GM12892 (cell line): ENCODE measurements at regions not wholly inside any gene's neighbourhood (a gene's known extent, or its start where the extent isn't known, plus 50 kb on each side); places are given as distances from the start of the nearest gene placed in this dataset.
A peak's percentile ranks its signal among the peaks of the same experiment; 100 is the strongest.
"Not testable (repeated sequence)": the region's sequence is repeated elsewhere in the genome, so short reads cannot be mapped to it uniquely, and the experiment has no call there.

Experiments used
- DNase-seq: peaks from one replicate; pipeline ENCODE4 v3.0.0; 2011; ENCODE audit not compliant: insufficient read length
- FAIRE-seq: peaks from 2 replicates; lab custom pipeline; 2011; peaks lifted over from hg19 to GRCh38; lab: Jason Lieb, UNC
- POLR2A ChIP-seq: IDR thresholded peaks from 2 replicates; pipeline ENCODE4 v1.6.1; 2011; ENCODE audit warnings: low read depth, low read length, control low read depth
- POLR2AphosphoS5 ChIP-seq: IDR thresholded peaks from 2 replicates; pipeline ENCODE4 v1.6.1; 2011; ENCODE audit warnings: low read depth, low read length, control low read depth
- TAF1 ChIP-seq: IDR thresholded peaks from 2 replicates; pipeline ENCODE4 v1.6.1; 2011; ENCODE audit warnings: low read depth, mild to moderate bottlenecking, control low read depth, low read length, borderline replicate concordance

DNA sequence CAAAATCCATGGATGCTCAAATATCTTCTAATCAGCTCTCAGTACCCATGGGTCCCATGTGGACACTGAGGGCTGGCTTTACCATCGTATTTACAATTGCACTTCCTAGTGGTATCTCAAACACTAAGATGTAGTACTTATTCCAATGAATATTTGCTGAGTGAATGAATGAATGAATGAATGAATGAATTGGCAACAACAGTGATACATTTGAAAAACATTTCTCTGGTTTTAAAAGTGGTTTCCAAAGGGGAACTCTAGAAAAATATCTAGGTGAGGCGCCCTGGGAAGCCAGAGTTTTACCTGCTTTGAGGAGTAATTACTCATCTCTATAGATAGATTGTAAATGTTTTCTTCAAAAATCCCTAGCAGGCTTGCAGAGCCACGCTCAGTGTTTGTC, 76.6 kb downstream of the CYTL1 start:
- FAIRE-seq (peak; percentile 14), DNase-seq (no peak)
- TF ChIP-seq POLR2AphosphoS5, result no peak
- no peak for TF ChIP-seq TAF1
- no peak for TF ChIP-seq POLR2A

DNA sequence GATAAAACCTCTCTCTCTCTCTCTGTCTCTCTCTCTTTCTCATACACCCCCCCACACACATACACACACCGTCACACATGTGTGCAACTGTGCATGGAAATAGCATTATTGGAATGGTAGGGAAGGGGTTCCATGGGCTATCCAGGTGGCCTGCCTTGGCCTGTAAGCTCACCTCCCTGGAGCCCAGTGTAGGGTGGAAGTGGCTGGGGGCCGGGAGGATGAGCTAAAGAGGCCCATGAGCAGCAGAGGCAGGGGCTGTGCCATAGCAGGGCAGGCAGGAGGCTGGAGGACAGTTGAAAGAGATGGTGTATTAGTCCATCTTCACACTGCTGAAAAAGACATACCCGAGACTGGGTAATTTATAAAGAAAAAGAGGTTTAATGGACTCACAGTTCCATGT, 74.2 kb downstream of the CYTL1 start:
- DNase-seq, result no peak
- no peak for TF ChIP-seq TAF1
- TF ChIP-seq POLR2AphosphoS5, result no peak
- TF ChIP-seq POLR2A, result no peak
- no peak for FAIRE-seq

GRCh38 chr4:4945829-4946228, 73.4 kb downstream of the CYTL1 start:
- TF ChIP-seq TAF1, result no peak
- no peak for TF ChIP-seq POLR2A
- no peak for TF ChIP-seq POLR2AphosphoS5
- no peak for FAIRE-seq

GRCh38 chr4:4946416-4946815, 72.8 kb downstream of the CYTL1 start:
- no peak for FAIRE-seq
- TF ChIP-seq TAF1, result no peak
- TF ChIP-seq POLR2A, result no peak
- no peak for TF ChIP-seq POLR2AphosphoS5
- no peak for DNase-seq

More at GRCh38 chr4:4945829-4946228, 73.4 kb downstream of the CYTL1 start:
- DNase-seq, result no peak

DNA sequence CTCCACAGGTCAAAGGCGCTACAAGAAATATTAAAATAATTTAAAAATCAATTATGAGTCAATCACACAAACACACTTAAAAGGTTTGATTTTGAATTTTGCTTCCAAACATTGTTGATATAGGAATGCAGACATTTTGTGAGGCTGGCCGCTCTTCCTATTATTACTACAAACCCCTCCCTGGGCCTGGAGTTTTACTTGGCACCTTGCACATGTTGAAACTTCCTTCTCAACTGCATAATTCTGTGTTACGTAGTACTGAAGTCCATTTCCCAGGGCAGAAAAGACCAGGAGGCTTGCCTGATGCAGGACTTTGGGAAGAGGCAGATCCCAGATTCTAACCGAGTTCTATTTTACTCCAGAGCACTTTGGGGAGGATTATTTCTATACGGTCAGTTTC, 71.5 kb downstream of the CYTL1 start:
- FAIRE-seq (no peak), DNase-seq (no peak)
- TF ChIP-seq POLR2AphosphoS5, result no peak
- TF ChIP-seq TAF1, result no peak
- TF ChIP-seq POLR2A, result no peak

DNA sequence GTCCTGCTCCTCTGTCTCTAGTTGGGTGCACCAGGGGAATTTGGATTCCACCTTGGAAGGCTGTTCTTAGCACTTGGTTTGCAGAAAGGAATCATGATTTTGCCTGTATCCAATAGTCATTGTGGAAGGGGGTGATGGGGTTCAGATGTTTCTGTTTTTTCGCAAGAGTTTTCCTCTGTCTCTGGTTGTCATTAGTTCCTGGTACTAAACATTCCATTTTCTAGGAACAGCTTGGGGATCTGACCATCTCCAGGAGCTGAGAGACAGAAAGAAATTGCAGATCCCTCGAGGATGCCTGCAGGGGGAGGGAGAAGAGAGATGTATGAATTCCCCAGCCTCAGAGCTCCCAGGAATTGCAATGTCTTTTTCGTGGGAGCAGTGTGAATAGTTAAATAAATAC, 70.9 kb downstream of the CYTL1 start:
- no peak for TF ChIP-seq POLR2A
- TF ChIP-seq TAF1, result no peak
- TF ChIP-seq POLR2AphosphoS5, result no peak
- FAIRE-seq, result no peak

GRCh38 chr4:4950561-4951290, 68.5 kb downstream of the CYTL1 start:
- FAIRE-seq (no peak), DNase-seq (no peak)
- no peak for TF ChIP-seq TAF1
- no peak for TF ChIP-seq POLR2AphosphoS5
- no peak for TF ChIP-seq POLR2A

More for the DNA sequence above, 70.9 kb downstream of the CYTL1 start:
- DNase-seq, result no peak

GRCh38 chr4:4952273-4952672, 67.0 kb downstream of the CYTL1 start:
- DNase-seq, result no peak
- no peak for TF ChIP-seq TAF1
- TF ChIP-seq POLR2A, result no peak
- TF ChIP-seq POLR2AphosphoS5, result no peak
- no peak for FAIRE-seq

GRCh38 chr4:4959344-4960074, 59.7 kb downstream of the CYTL1 start:
- FAIRE-seq, DNase-seq: not testable (repeated sequence)

DNA sequence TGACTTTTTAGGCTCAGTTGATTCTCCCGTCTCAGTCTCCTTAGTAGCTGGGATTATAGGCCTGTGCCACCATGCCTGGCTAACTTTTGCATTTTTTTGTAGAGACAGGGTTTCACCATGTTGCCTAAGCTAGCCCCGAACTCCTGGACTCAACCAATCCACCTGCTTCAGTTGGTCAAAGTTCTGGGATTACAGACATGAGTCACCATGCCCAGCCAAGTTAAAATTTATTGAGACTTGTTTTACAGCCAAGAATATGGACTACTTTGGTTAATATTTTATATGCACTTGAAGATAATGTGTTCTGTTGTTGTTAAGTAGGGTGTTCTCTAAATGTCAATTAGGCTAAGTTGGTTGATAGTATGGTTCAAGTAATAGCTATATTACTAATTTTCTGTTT, 58.7 kb downstream of the CYTL1 start:
- FAIRE-seq (no peak), DNase-seq (no peak)
- TF ChIP-seq POLR2A (no peak), TAF1 (no peak)

- no peak for FAIRE-seq
- DNase-seq, result no peak
- TF ChIP-seq TAF1, result no peak
- TF ChIP-seq POLR2AphosphoS5, result no peak
- no peak for TF ChIP-seq POLR2A
These were observed 57.3 kb downstream of the CYTL1 start for GRCh38 chr4:4961936-4962335.

DNA sequence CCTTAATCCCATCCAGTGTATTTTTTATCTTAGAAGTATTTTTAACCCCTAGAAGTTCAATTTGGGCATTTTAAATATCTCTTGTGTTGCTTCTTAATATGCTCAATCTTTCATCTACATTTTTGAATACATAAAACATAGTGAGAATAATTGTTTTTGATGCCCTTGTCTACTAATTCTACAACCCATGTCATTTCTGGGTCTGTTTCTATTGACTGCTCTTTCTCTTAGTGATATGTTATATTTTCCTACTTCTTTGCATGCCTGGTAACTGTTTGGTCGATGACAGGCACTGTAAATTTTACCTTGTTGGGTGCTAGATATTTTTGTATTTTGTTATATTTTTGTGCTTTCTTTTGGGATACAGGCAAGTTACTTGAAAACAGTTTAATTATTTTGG, 56.3 kb downstream of the CYTL1 start:
- no peak for FAIRE-seq

More for the DNA sequence above, 56.3 kb downstream of the CYTL1 start:
- no peak for DNase-seq
- TF ChIP-seq POLR2AphosphoS5 (no peak), TAF1 (no peak), POLR2A (no peak)
